Fibroblast of mammary gland (primary cell): ENCODE measurements at regions not wholly inside any gene's neighbourhood (a gene's known extent, or its start where the extent isn't known, plus 50 kb on each side); places are given as distances from the start of the nearest gene placed in this dataset.

Source experiments
- DNase-seq: peaks from one replicate; pipeline ENCODE4 v3.0.0-alpha.2; 2010; ENCODE audit warnings: low read depth
- H3K4me3 ChIP-seq: 2 replicates; pipeline ENCODE4 v1.5.1; 2011; ENCODE audit warnings: low read depth, mild to moderate bottlenecking, low read length, moderate library complexity; ENCODE audit not compliant: control insufficient read depth
- CTCF ChIP-seq: conservative IDR thresholded peaks from 2 replicates; pipeline ENCODE4 v1.5.1; 2011; ENCODE audit warnings: low read depth, low read length, inconsistent platforms; ENCODE audit not compliant: control insufficient read depth, insufficient read depth

GRCh38 chr11:127056338-127056971 lies 55.9 kb upstream of the KIRREL3 start:
- DNase-seq, result no peak
- H3K4me3 ChIP-seq, result no peak overlapping the region
- no peak for TF ChIP-seq CTCF

- no peak for DNase-seq
- H3K4me3 ChIP-seq, result no peak overlapping the region
- TF ChIP-seq CTCF, result no peak
These were observed 54.7 kb upstream of the KIRREL3 start for GRCh38 chr11:127055236-127055635.

- TF ChIP-seq CTCF, result no peak
- H3K4me3 ChIP-seq, result no peak overlapping the region
- DNase-seq, result no peak
These were observed 53.6 kb upstream of the KIRREL3 start for GRCh38 chr11:127054153-127054552.

- no peak for TF ChIP-seq CTCF
- no peak overlapping the region for H3K4me3 ChIP-seq
- DNase-seq, result peak; percentile 2
These were observed 51.8 kb upstream of the KIRREL3 start for GRCh38 chr11:127052404-127052803.
